ENCODE measurements at regions not wholly inside any gene's neighbourhood (a gene's known extent, or its start where the extent isn't known, plus 50 kb on each side); places are given as distances from the start of the nearest gene placed in this dataset.

DNA sequence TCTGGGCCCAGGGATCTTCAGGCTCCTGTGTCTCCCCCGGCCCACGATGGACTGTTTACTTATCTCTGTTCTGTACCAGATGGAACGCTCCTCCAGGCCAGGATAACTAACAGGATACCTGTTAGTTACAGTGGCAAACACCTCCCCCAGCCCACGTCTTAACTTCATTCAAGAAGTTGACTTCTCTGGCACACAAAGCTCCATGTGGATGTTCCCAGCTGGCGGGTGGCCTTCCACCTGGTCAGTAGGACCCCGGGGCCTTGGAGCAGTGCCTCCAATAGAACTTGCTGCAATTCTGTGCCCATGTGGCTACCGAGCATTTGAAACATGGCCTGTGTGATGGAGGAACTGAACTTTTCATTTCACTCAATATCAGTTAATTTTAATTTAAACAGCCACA lies 165.1 kb upstream of the GLI2 start:
- H3K36me3 ChIP-seq: no peaks in the 10 kb centered on the region
- no peaks in the 10 kb centered on the region for H3K27me3 ChIP-seq
- no peaks in the 10 kb centered on the region for H3K9me3 ChIP-seq
- H3K4me1 ChIP-seq: no peaks in the 10 kb centered on the region
- TF ChIP-seq POLR2AphosphoS5 (IDR thresholded peaks at IDR 0.05): no peak
- TF ChIP-seq, protein P1, sequence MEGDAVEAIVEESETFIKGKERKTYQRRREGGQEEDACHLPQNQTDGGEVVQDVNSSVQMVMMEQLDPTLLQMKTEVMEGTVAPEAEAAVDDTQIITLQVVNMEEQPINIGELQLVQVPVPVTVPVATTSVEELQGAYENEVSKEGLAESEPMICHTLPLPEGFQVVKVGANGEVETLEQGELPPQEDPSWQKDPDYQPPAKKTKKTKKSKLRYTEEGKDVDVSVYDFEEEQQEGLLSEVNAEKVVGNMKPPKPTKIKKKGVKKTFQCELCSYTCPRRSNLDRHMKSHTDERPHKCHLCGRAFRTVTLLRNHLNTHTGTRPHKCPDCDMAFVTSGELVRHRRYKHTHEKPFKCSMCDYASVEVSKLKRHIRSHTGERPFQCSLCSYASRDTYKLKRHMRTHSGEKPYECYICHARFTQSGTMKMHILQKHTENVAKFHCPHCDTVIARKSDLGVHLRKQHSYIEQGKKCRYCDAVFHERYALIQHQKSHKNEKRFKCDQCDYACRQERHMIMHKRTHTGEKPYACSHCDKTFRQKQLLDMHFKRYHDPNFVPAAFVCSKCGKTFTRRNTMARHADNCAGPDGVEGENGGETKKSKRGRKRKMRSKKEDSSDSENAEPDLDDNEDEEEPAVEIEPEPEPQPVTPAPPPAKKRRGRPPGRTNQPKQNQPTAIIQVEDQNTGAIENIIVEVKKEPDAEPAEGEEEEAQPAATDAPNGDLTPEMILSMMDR (IDR thresholded peaks at IDR 0.05): no peak
- no peak for TF ChIP-seq POLR2A (IDR thresholded peaks at IDR 0.05)
- intact Hi-C loops (cut with DNase I; ENCODE audit: low total_unique reads): no loop called here
- no peak overlapping the region for H3K4me3 ChIP-seq
- no peak for DNase-seq (ENCODE audit: low spot score in 2 of 2)
- H3K27ac ChIP-seq: no peak overlapping the region

DNA sequence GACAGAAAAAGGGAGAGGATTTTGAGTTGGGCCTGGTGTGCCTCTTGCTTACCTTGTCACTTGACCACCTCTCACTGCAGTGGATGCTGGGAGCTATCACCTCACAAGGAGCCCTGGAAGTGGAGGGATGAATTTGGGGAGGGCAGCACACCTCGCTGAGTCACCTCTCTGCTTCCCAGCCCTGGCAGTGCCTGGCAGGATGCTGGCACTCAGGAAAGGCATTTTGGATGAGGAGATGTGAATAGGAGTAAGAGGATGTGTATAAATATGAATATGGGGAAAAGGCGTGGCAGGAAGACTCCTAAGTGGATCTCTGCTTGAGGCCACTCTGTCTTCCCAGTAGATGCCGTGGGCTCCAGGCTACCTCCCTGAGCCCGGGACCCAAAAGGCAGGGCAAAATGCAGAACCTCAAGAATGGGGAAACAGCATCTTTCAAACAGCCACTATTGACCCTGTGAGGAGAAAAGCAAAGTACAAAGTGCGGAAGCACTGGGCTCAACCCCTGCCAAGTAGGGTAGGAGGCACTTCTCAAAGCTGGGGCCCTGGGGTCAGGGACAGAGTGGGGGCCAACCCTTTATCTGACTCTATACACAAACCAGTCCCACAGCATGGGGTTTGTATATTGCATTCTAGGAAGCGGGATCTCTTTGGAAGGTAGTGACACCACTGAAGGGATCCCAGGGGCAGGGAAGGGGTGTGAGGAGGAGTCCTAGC lies 164.5 kb upstream of the GLI2 start:
- H3K36me3 ChIP-seq: no peaks in the 10 kb centered on the region
- no peak for DNase-seq (ENCODE audit: low spot score in 2 of 2)
- intact Hi-C loops (cut with DNase I; ENCODE audit: low total_unique reads): no loop called here
- H3K4me1 ChIP-seq: no peaks in the 10 kb centered on the region
- H3K4me3 ChIP-seq: no peak overlapping the region
- H3K27ac ChIP-seq: no peak overlapping the region
- H3K9me3 ChIP-seq: no peaks in the 10 kb centered on the region
- no peak for TF ChIP-seq POLR2AphosphoS5 (IDR thresholded peaks at IDR 0.05)
- no peak for TF ChIP-seq POLR2A (IDR thresholded peaks at IDR 0.05)
- TF ChIP-seq, protein P1 (IDR thresholded peaks at IDR 0.05): no peak
- no peaks in the 10 kb centered on the region for H3K27me3 ChIP-seq

GRCh38 chr2:120572226-120572625 lies 163.4 kb upstream of the GLI2 start:
- no peak for DNase-seq (ENCODE audit: low spot score in 2 of 2)
- TF ChIP-seq POLR2A (IDR thresholded peaks at IDR 0.05): no peak
- TF ChIP-seq, protein P1 (IDR thresholded peaks at IDR 0.05): no peak
- no peak for TF ChIP-seq POLR2AphosphoS5 (IDR thresholded peaks at IDR 0.05)
- Histone ChIP-seq H3K4me1 (peaks cover 0 to 7% of the 10 kb centered on the region in 2 donors), H3K36me3 (no peaks in the 10 kb centered on the region), H3K27ac (no peak overlapping the region), H3K27me3 (no peaks in the 10 kb centered on the region), H3K9me3 (no peaks in the 10 kb centered on the region), H3K4me3 (no peak overlapping the region)
- intact Hi-C loops (cut with DNase I; ENCODE audit: low total_unique reads): no loop called here

- intact Hi-C loops (cut with DNase I; ENCODE audit: low total_unique reads): loop anchor here (5.0 kb wide), 1 partner anchor 1442 kb away; no protein-coding TSS in a partner anchor
- Histone ChIP-seq H3K4me1 (peaks cover 0 to 7% of the 10 kb centered on the region in 2 donors), H3K27me3 (no peaks in the 10 kb centered on the region), H3K9me3 (no peaks in the 10 kb centered on the region), H3K36me3 (no peaks in the 10 kb centered on the region), H3K4me3 (no peak overlapping the region), H3K27ac (no peak overlapping the region)
- no peak for TF ChIP-seq POLR2AphosphoS5 (IDR thresholded peaks at IDR 0.05)
- TF ChIP-seq POLR2A (IDR thresholded peaks at IDR 0.05): no peak
- TF ChIP-seq, protein P1 (IDR thresholded peaks at IDR 0.05): no peak
- DNase-seq (ENCODE audit: low spot score in 2 of 2): no peak
Measured at GRCh38 chr2:120574620-120575019, 161.0 kb upstream of the GLI2 start.

GRCh38 chr2:120575966-120576365 lies 159.7 kb upstream of the GLI2 start:
- Histone ChIP-seq H3K27ac (no peak overlapping the region), H3K4me3 (no peak overlapping the region), H3K9me3 (no peaks in the 10 kb centered on the region), H3K36me3 (no peaks in the 10 kb centered on the region), H3K27me3 (no peaks in the 10 kb centered on the region), H3K4me1 (peaks cover 0 to 7% of the 10 kb centered on the region in 2 donors)
- no peak for DNase-seq (ENCODE audit: low spot score in 2 of 2)
- no peak for TF ChIP-seq POLR2AphosphoS5 (IDR thresholded peaks at IDR 0.05)
- TF ChIP-seq POLR2A (IDR thresholded peaks at IDR 0.05): no peak
- TF ChIP-seq, protein P1 (IDR thresholded peaks at IDR 0.05): no peak
- intact Hi-C loops (cut with DNase I; ENCODE audit: low total_unique reads): loop anchor here (5.0 kb wide), 1 partner anchor 1444 kb away; no protein-coding TSS in a partner anchor
